ENCODE measurements at regions not wholly inside any gene's neighbourhood (a gene's known extent, or its start where the extent isn't known, plus 50 kb on each side); places are given as distances from the start of the nearest gene placed in this dataset.

- Histone ChIP-seq H2AFZ (ENCODE audit: control insufficient read depth, low read depth, low read length) (no peak overlapping the region), H3K27ac (ENCODE audit: control insufficient read depth, insufficient read depth) (no peak overlapping the region), H3K4me3 (no peak overlapping the region), H3K27me3 (replicated peaks in 1 of 2; ENCODE audit: control insufficient read depth in 2 of 2, insufficient read depth in 2 of 2, low read length in 1 of 2) (no peaks in the 10 kb centered on the region), H3K9ac (ENCODE audit: control insufficient read depth, insufficient read depth, low read length) (no peak overlapping the region), H4K20me1 (ENCODE audit: control insufficient read depth, insufficient read depth) (no peaks in the 10 kb centered on the region), H3K4me2 (ENCODE audit: control insufficient read depth, insufficient read depth) (no peak overlapping the region), H3K79me2 (ENCODE audit: control insufficient read depth, insufficient read depth, low read length) (no peaks in the 10 kb centered on the region), H3K9me3 (replicated peaks; ENCODE audit: control insufficient read depth, insufficient read depth, low read length) (no peaks in the 10 kb centered on the region; the same call in 2 of the 3 replicates), H3K4me1 (ENCODE audit: control insufficient read depth, insufficient read depth, low read length) (peaks cover 17% of the 10 kb centered on the region), H3K36me3 (ENCODE audit: control insufficient read depth in 2 of 2, insufficient read depth in 2 of 2, low read length in 1 of 2) (no peaks in the 10 kb centered on the region)
- ChIA-PET CTCF (interaction anchor here (1.2 kb wide), 1 partner anchor 15 kb away, joined by 4 read pairs; no protein-coding TSS in a partner anchor), POLR2A (interaction anchor here (2.0 to 2.7 kb wide), 3 partner anchors 13 to 35 kb away, joined by 5 to 17 read pairs (median 10); no protein-coding TSS in a partner anchor), SMC1A (ENCODE audit: uncharacterized antibody, unreplicated experiment) (interaction anchor here (0.9 to 4.7 kb wide), 6 partner anchors 9 to 35 kb away, joined by 3 to 46 read pairs (median 5); no protein-coding TSS in a partner anchor), RAD21 (ENCODE audit: unreplicated experiment) (interaction anchor here (1.3 to 2.7 kb wide), 2 partner anchors 15 to 35 kb away, joined by 4 to 17 read pairs; no protein-coding TSS in a partner anchor)
- whole genome bisulfite sequencing (ENCODE audit: insufficient coverage, insufficient replicate concordance, low lambda C conversion rate, missing lambda C conversion rate): 100% methylated on average over 1 of the region's 1 CpG
- BruUV-seq (replicated peaks): no TSS peak
- FAIRE-seq: no peak
- no peak for DNase-seq (ENCODE audit: low read depth, low spot score)
- no peak for ATAC-seq
- intact Hi-C loops (cut with micrococcal nuclease; ENCODE audit: unreplicated experiment): loop anchor here (5.0 kb wide), 1 partner anchor 36 kb away; no protein-coding TSS in a partner anchor
- in situ Hi-C loops (cut with MboI): no loop called here
- TF ChIP-seq BACH1 (IDR thresholded peaks at IDR 0.05; ENCODE audit: borderline replicate concordance) (no peak), JUND (IDR thresholded peaks at IDR 0.05; ENCODE audit: low read depth, low read length) (no peak), CEBPZ (IDR thresholded peaks at IDR 0.05; ENCODE audit: low read depth, low read length) (no peak), RAD51 (IDR thresholded peaks at IDR 0.05) (no peak), CHD4 (IDR thresholded peaks at IDR 0.05) (no peak), MYC (IDR thresholded peaks at IDR 0.05; ENCODE audit: insufficient read depth, insufficient read length, insufficient replicate concordance, low read length, severe bottlenecking) (no peak), ZBTB11 (CRISPR knock-in tag; IDR thresholded peaks at IDR 0.05) (no peak), CBX3 (IDR thresholded peaks at IDR 0.05; ENCODE audit: borderline replicate concordance, low read depth) (no peak), NFYB (IDR thresholded peaks at IDR 0.05; ENCODE audit: insufficient read depth, low read depth, low read length) (no peak), SUZ12 (IDR thresholded peaks at IDR 0.05; ENCODE audit: unreplicated experiment) (no peak)
- TF ChIP-seq, protein P1, sequence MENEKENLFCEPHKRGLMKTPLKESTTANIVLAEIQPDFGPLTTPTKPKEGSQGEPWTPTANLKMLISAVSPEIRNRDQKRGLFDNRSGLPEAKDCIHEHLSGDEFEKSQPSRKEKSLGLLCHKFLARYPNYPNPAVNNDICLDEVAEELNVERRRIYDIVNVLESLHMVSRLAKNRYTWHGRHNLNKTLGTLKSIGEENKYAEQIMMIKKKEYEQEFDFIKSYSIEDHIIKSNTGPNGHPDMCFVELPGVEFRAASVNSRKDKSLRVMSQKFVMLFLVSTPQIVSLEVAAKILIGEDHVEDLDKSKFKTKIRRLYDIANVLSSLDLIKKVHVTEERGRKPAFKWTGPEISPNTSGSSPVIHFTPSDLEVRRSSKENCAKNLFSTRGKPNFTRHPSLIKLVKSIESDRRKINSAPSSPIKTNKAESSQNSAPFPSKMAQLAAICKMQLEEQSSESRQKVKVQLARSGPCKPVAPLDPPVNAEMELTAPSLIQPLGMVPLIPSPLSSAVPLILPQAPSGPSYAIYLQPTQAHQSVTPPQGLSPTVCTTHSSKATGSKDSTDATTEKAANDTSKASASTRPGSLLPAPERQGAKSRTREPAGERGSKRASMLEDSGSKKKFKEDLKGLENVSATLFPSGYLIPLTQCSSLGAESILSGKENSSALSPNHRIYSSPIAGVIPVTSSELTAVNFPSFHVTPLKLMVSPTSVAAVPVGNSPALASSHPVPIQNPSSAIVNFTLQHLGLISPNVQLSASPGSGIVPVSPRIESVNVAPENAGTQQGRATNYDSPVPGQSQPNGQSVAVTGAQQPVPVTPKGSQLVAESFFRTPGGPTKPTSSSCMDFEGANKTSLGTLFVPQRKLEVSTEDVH (IDR thresholded peaks at IDR 0.05; ENCODE audit: low read depth, partially characterized antibody): no peak
- TF ChIP-seq, protein P2, sequence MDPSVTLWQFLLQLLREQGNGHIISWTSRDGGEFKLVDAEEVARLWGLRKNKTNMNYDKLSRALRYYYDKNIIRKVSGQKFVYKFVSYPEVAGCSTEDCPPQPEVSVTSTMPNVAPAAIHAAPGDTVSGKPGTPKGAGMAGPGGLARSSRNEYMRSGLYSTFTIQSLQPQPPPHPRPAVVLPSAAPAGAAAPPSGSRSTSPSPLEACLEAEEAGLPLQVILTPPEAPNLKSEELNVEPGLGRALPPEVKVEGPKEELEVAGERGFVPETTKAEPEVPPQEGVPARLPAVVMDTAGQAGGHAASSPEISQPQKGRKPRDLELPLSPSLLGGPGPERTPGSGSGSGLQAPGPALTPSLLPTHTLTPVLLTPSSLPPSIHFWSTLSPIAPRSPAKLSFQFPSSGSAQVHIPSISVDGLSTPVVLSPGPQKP (IDR thresholded peaks at IDR 0.05; ENCODE audit: low read depth, low read length): no peak
These were observed 53.4 kb upstream of the CHD2 start for GRCh38 chr15:92846741-92847140.
